Endothelial cell (in vitro differentiated cells): ENCODE measurements at regions not wholly inside any gene's neighbourhood (a gene's known extent, or its start where the extent isn't known, plus 50 kb on each side); places are given as distances from the start of the nearest gene placed in this dataset.

Source experiments
- DNase-seq: peaks from one replicate; pipeline ENCODE4 v3.0.0; 2021; ENCODE audit warnings: low spot score
- H3K27ac Mint-ChIP-seq: one replicate; pipeline ENCODE4 v1.8.0; 2021; ENCODE audit warnings: mixed read lengths, inconsistent platforms; ENCODE audit not compliant: unreplicated experiment
- H3K27me3 Mint-ChIP-seq: one replicate; pipeline ENCODE4 v1.8.0; 2021; ENCODE audit warnings: mild to moderate bottlenecking, moderate library complexity, mixed read lengths, inconsistent platforms; ENCODE audit not compliant: unreplicated experiment
- H3K36me3 Mint-ChIP-seq: one replicate; pipeline ENCODE4 v1.8.0; 2021; ENCODE audit warnings: mild to moderate bottlenecking, low read depth, mixed read lengths, inconsistent platforms; ENCODE audit not compliant: unreplicated experiment
- H3K4me1 Mint-ChIP-seq: one replicate; pipeline ENCODE4 v1.8.0; 2021; ENCODE audit warnings: mild to moderate bottlenecking, mixed read lengths, inconsistent platforms; ENCODE audit not compliant: unreplicated experiment
- H3K4me3 Mint-ChIP-seq: one replicate; pipeline ENCODE4 v1.8.0; 2021; ENCODE audit warnings: mild to moderate bottlenecking, mixed read lengths, inconsistent platforms; ENCODE audit not compliant: unreplicated experiment
- H3K9me3 Mint-ChIP-seq: one replicate; pipeline ENCODE4 v1.8.0; 2021; ENCODE audit warnings: mixed read lengths, inconsistent platforms; ENCODE audit not compliant: unreplicated experiment
- CTCF ChIP-seq: fragments of 200-600 bp; sonication (generic); IDR thresholded peaks from one replicate; pipeline ENCODE4 v1.5.0; 2021; ENCODE audit warnings: antibody characterized with exemption; ENCODE audit not compliant: unreplicated experiment

GRCh38 chr4:27886120-27886519, 1025.5 kb downstream of the STIM2 start:
- no peak for TF ChIP-seq CTCF
- no peaks in the 10 kb centered on the region for H3K27me3 Mint-ChIP-seq
- no peaks in the 10 kb centered on the region for H3K9me3 Mint-ChIP-seq
- H3K27ac Mint-ChIP-seq = no peak overlapping the region
- no peaks in the 10 kb centered on the region for H3K4me1 Mint-ChIP-seq
- H3K4me3 Mint-ChIP-seq = no peak overlapping the region
- H3K36me3 Mint-ChIP-seq = no peaks in the 10 kb centered on the region
- DNase-seq = no peak

- TF ChIP-seq CTCF = no peak
- Mint-ChIP-seq H3K4me1 (no peaks in the 10 kb centered on the region), H3K9me3 (no peaks in the 10 kb centered on the region), H3K4me3 (no peak overlapping the region), H3K27me3 (no peaks in the 10 kb centered on the region), H3K27ac (no peak overlapping the region), H3K36me3 (no peaks in the 10 kb centered on the region)
- DNase-seq = no peak
Measured at GRCh38 chr4:27887646-27888045, 1027.0 kb downstream of the STIM2 start.

- no peak overlapping the region for H3K4me3 Mint-ChIP-seq
- TF ChIP-seq CTCF = no peak
- H3K27me3 Mint-ChIP-seq = no peaks in the 10 kb centered on the region
- no peaks in the 10 kb centered on the region for H3K4me1 Mint-ChIP-seq
- no peak overlapping the region for H3K27ac Mint-ChIP-seq
- no peak for DNase-seq
- no peaks in the 10 kb centered on the region for H3K36me3 Mint-ChIP-seq
- no peaks in the 10 kb centered on the region for H3K9me3 Mint-ChIP-seq
Measured at GRCh38 chr4:27888505-27888904, 1027.9 kb downstream of the STIM2 start.

- no peaks in the 10 kb centered on the region for H3K36me3 Mint-ChIP-seq
- no peak overlapping the region for H3K27ac Mint-ChIP-seq
- H3K4me3 Mint-ChIP-seq = no peak overlapping the region
- no peaks in the 10 kb centered on the region for H3K9me3 Mint-ChIP-seq
- H3K4me1 Mint-ChIP-seq = no peaks in the 10 kb centered on the region
- TF ChIP-seq CTCF = no peak
- no peaks in the 10 kb centered on the region for H3K27me3 Mint-ChIP-seq
- DNase-seq = no peak
Measured at GRCh38 chr4:27894951-27895350, 1034.3 kb downstream of the STIM2 start.

- no peak for TF ChIP-seq CTCF
- H3K9me3 Mint-ChIP-seq = no peaks in the 10 kb centered on the region
- DNase-seq = no peak
- no peaks in the 10 kb centered on the region for H3K27me3 Mint-ChIP-seq
- H3K36me3 Mint-ChIP-seq = no peaks in the 10 kb centered on the region
- no peak overlapping the region for H3K4me3 Mint-ChIP-seq
- H3K4me1 Mint-ChIP-seq = no peaks in the 10 kb centered on the region
- no peak overlapping the region for H3K27ac Mint-ChIP-seq
Measured at GRCh38 chr4:27908356-27908755, 1047.7 kb downstream of the STIM2 start.
